GM18867 (cell line): ENCODE measurements at regions not wholly inside any gene's neighbourhood (a gene's known extent, or its start where the extent isn't known, plus 50 kb on each side); places are given as distances from the start of the nearest gene placed in this dataset.
"Not testable (repeated sequence)": the region's sequence is repeated elsewhere in the genome, so short reads cannot be mapped to it uniquely, and the experiment has no call there.

Source experiments
- ATAC-seq: cut with Tn5 transposase; IDR thresholded peaks from one replicate; pipeline ENCODE4 v1.9.1; 2021; ENCODE audit warnings: mild to moderate bottlenecking, moderate library complexity; ENCODE audit not compliant: unreplicated experiment

- ATAC-seq = no peak
These were observed 175.0 kb downstream of the FAM43A start for GRCh38 chr3:194860725-194861124.

- ATAC-seq = no peak
These were observed 175.7 kb downstream of the FAM43A start for GRCh38 chr3:194861375-194861774.

GRCh38 chr3:194865061-194865460 lies 179.4 kb downstream of the FAM43A start:
- ATAC-seq = no peak

GRCh38 chr3:194865615-194866014 lies 179.9 kb downstream of the FAM43A start:
- no peak for ATAC-seq

- ATAC-seq = no peak
These were observed 180.6 kb downstream of the FAM43A start for GRCh38 chr3:194866236-194866635.

- no peak for ATAC-seq
These were observed 181.7 kb downstream of the FAM43A start for GRCh38 chr3:194867270-194867983.

- no peak for ATAC-seq
These were observed 183.1 kb downstream of the FAM43A start for GRCh38 chr3:194868831-194869230.

- ATAC-seq = no peak
These were observed 183.9 kb downstream of the FAM43A start for GRCh38 chr3:194869482-194870169.

GRCh38 chr3:194870394-194871110 lies 184.9 kb downstream of the FAM43A start:
- no peak for ATAC-seq

- ATAC-seq = no peak
These were observed 185.6 kb downstream of the FAM43A start for GRCh38 chr3:194871143-194871863.

- no peak for ATAC-seq
These were observed 186.4 kb downstream of the FAM43A start for GRCh38 chr3:194871864-194872668.

GRCh38 chr3:194872669-194872977 lies 186.9 kb downstream of the FAM43A start:
- no peak for ATAC-seq

GRCh38 chr3:194873474-194873873 lies 187.8 kb downstream of the FAM43A start:
- not testable (repeated sequence) for ATAC-seq

GRCh38 chr3:194874206-194874605 lies 188.5 kb downstream of the FAM43A start:
- ATAC-seq = no peak

- ATAC-seq = no peak
These were observed 189.1 kb downstream of the FAM43A start for GRCh38 chr3:194874783-194875182.

- ATAC-seq = no peak
These were observed 190.1 kb downstream of the FAM43A start for GRCh38 chr3:194875581-194876402.

- ATAC-seq = no peak
These were observed 190.9 kb downstream of the FAM43A start for GRCh38 chr3:194876403-194877095.

GRCh38 chr3:194877291-194878119 lies 191.8 kb downstream of the FAM43A start:
- ATAC-seq = no peak
